ENCODE measurements at regions not wholly inside any gene's neighbourhood (a gene's known extent, or its start where the extent isn't known, plus 50 kb on each side); places are given as distances from the start of the nearest gene placed in this dataset.

DNA sequence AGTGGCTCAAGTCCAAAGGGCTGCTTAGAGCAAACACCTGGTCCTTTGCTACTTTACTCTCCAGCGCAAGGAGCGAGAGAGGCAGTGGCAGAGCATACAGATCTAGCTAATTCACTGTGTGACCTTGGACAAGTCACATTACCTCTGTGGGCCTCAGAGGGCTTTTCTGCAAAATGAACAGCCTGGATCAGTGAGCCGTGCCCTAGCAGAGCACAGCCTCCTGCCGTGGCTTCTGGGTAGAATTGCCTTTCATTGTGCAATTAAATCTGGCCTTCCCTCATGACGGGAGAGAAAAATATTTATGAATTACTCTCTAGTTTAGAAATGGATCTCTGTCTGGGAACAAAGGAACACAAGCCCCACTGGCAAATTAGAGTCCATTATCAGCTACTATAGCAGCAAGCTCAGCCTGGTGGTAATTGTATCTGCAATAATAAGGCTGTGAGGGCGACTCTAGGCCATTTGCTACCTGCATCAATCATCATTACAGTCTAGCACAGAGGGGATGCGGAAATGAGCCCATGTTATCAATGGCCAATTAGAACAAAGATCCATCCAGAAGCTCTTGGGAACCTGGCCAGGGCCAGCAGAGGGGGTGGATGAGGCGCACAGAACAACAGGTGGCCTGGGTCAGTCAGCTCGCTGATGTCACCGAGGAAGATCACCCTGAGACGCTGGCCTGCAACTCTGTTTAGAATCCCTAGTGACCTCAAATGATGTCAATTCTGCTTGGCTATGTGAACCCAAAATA is 114.2 kb upstream of the LY86 start:
- H3K27ac ChIP-seq: no peak overlapping the region
- peaks cover 0 to 14% (median 9%) of the 10 kb centered on the region in 8 donors for H3K9me3 ChIP-seq
- H3K27me3 ChIP-seq (replicated peaks in 1 of 7): no peaks in the 10 kb centered on the region
- peaks cover 0 to 5% (median 0%) of the 10 kb centered on the region in 6 donors for H3K4me1 ChIP-seq
- WGBS, 5 donors: 75 to 87% (median 81%) methylated on average over 11 of the region's 11 CpGs
- no peak overlapping the region for H3K4me3 ChIP-seq
- H3K36me3 ChIP-seq: no peaks in the 10 kb centered on the region
- DNase-seq: no peak
- TF ChIP-seq POLR2A (IDR thresholded peaks at IDR 0.05) (no peak), POLR2AphosphoS5 (IDR thresholded peaks at IDR 0.05) (no peak), CTCF (IDR thresholded peaks at IDR 0.05 in 8 of 11, conservative IDR thresholded peaks at IDR 0.05 in 3 of 11) (no peak)
- intact Hi-C loops (cut with DNase I; ENCODE audit: low total_unique reads): no loop called here

DNA sequence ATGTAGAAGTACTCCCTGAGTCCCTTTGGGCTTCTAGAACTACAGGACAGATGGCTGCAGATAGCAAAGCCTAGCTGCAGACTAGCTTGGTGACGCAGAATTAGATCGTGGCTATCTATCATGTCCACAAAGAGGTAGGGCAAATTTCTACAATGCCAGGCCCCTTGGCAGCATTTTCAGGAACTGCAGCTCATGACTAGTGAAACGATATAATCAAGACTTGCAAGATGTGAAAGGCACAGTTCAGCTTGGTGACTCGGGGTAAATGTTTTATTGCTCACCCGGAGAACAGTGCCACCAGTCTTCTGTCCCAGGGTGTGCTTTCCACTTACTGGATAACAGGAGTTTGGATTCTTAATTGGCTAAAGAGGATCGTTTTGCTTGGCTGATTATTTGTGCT is 108.7 kb upstream of the LY86 start:
- Histone ChIP-seq H3K4me3 (no peak overlapping the region), H3K27me3 (replicated peaks in 1 of 7) (peaks cover 0 to 16% (median 0%) of the 10 kb centered on the region in 7 donors), H3K4me1 (no peaks in the 10 kb centered on the region), H3K36me3 (no peaks in the 10 kb centered on the region), H3K9me3 (peaks cover 0 to 7% (median 0%) of the 10 kb centered on the region in 8 donors), H3K27ac (no peak overlapping the region)
- TF ChIP-seq POLR2AphosphoS5 (IDR thresholded peaks at IDR 0.05) (no peak), POLR2A (IDR thresholded peaks at IDR 0.05) (no peak), CTCF (IDR thresholded peaks at IDR 0.05 in 8 of 11, conservative IDR thresholded peaks at IDR 0.05 in 3 of 11) (no peak)
- 73 to 86% (median 78%) methylated on average over 6 of the region's 6 CpGs for WGBS, 5 donors
- intact Hi-C loops (cut with DNase I; ENCODE audit: low total_unique reads): no loop called here
- DNase-seq: no peak

- Histone ChIP-seq H3K9me3 (peaks cover 0 to 7% (median 0%) of the 10 kb centered on the region in 8 donors), H3K27ac (no peak overlapping the region), H3K4me1 (no peaks in the 10 kb centered on the region), H3K27me3 (replicated peaks in 1 of 7) (peaks cover 0 to 16% (median 0%) of the 10 kb centered on the region in 7 donors), H3K36me3 (no peaks in the 10 kb centered on the region), H3K4me3 (no peak overlapping the region)
- intact Hi-C loops (cut with DNase I; ENCODE audit: low total_unique reads): no loop called here
- WGBS, 5 donors: 85 to 93% (median 89%) methylated on average over 5 of the region's 5 CpGs
- no peak for TF ChIP-seq CTCF (IDR thresholded peaks at IDR 0.05 in 8 of 11, conservative IDR thresholded peaks at IDR 0.05 in 3 of 11)
- TF ChIP-seq POLR2A (IDR thresholded peaks at IDR 0.05): no peak
- TF ChIP-seq POLR2AphosphoS5 (IDR thresholded peaks at IDR 0.05): no peak
- no peak for DNase-seq
These were observed 106.3 kb upstream of the LY86 start for GRCh38 chr6:6482256-6482655.

DNA sequence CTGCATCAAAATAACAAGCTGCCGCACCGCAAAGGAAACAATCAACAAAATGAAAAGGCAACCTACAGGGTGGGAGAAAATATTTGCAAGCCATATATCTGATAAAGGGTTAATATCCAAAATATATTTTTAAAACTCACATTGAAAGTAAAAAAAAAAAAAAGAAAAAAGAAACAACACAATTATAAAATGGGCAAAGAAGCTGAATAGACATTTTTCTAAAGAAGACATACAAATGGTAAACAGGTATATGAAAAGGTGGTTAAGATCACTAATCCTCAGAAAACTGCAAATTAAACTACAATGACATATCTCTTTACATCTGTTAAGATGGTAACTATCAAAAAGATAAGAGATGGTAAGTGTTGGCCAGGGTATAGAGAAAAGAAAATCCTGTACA is 105.4 kb upstream of the LY86 start:
- DNase-seq: no peak
- intact Hi-C loops (cut with DNase I; ENCODE audit: low total_unique reads): no loop called here
- no peak for TF ChIP-seq POLR2AphosphoS5 (IDR thresholded peaks at IDR 0.05)
- Histone ChIP-seq H3K9me3 (peaks cover 0 to 7% (median 0%) of the 10 kb centered on the region in 8 donors), H3K4me3 (no peak overlapping the region), H3K36me3 (no peaks in the 10 kb centered on the region), H3K27me3 (replicated peaks in 1 of 7) (peaks cover 0 to 16% (median 0%) of the 10 kb centered on the region in 7 donors), H3K27ac (no peak overlapping the region), H3K4me1 (no peaks in the 10 kb centered on the region)
- 48 to 100% (median 72%) methylated on average over 2 of the region's 2 CpGs for WGBS, 5 donors
